IPS-20b (cell line): ENCODE measurements at regions not wholly inside any gene's neighbourhood (a gene's known extent, or its start where the extent isn't known, plus 50 kb on each side); places are given as distances from the start of the nearest gene placed in this dataset.
"Not testable (repeated sequence)": the region's sequence is repeated elsewhere in the genome, so short reads cannot be mapped to it uniquely, and the experiment has no call there.

Experiments
- H3K27ac ChIP-seq: one replicate; pipeline ENCODE4 v1.5.1; 2013; ENCODE audit warnings: low read length
- H3K27me3 ChIP-seq: 2 replicates; pipeline ENCODE4 v1.6.1; 2013; ENCODE audit warnings: mild to moderate bottlenecking, low read length, inconsistent platforms; ENCODE audit not compliant: insufficient read depth
- H3K36me3 ChIP-seq: 2 replicates; pipeline ENCODE4 v1.6.1; 2013; ENCODE audit warnings: low read depth, mild to moderate bottlenecking, inconsistent platforms, low read length, moderate library complexity; ENCODE audit not compliant: insufficient read depth
- H3K4me1 ChIP-seq: 2 replicates; pipeline ENCODE4 v1.6.1; 2013; ENCODE audit warnings: mild to moderate bottlenecking, control low read depth, inconsistent platforms, low read length, moderate library complexity; ENCODE audit not compliant: insufficient read depth
- H3K4me3 ChIP-seq: 2 replicates; pipeline ENCODE4 v1.5.1; 2013; ENCODE audit warnings: mild to moderate bottlenecking, low read length, inconsistent platforms
- H3K9ac ChIP-seq: 2 replicates; pipeline ENCODE4 v1.6.1; 2013; ENCODE audit warnings: low read depth, mild to moderate bottlenecking, inconsistent platforms, low read length, moderate library complexity
- H3K9me3 ChIP-seq: 2 replicates; pipeline ENCODE4 v1.6.1; 2013; ENCODE audit warnings: mild to moderate bottlenecking, low read depth, low read length, inconsistent platforms; ENCODE audit not compliant: insufficient read depth

DNA sequence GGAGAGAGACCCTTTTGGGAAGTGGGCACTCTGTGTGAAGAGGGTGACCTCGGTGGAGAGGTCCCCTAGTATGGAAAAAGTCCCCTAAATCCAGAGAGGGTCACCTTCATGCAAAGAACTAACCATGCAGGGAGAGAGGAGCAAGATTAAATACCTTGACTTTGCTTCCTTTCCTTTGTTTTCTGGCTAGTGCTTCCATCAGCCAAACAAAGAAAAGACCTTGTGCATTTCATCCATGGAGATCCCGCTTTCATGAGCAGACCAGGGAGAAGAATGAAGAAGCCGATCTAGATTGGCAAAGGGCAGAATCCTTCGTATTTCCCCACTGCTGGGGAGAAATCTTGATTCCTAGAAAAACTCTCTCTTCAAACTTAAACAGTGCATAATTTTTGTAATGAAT, 813.3 kb upstream of the CDH6 start:
- H3K9me3 ChIP-seq: no peaks in the 10 kb centered on the region
- H3K36me3 ChIP-seq: no peaks in the 10 kb centered on the region
- no peak overlapping the region for H3K9ac ChIP-seq
- H3K27ac ChIP-seq: no peak overlapping the region
- H3K4me3 ChIP-seq: no peak overlapping the region
- H3K4me1 ChIP-seq: no peaks in the 10 kb centered on the region
- no peaks in the 10 kb centered on the region for H3K27me3 ChIP-seq

DNA sequence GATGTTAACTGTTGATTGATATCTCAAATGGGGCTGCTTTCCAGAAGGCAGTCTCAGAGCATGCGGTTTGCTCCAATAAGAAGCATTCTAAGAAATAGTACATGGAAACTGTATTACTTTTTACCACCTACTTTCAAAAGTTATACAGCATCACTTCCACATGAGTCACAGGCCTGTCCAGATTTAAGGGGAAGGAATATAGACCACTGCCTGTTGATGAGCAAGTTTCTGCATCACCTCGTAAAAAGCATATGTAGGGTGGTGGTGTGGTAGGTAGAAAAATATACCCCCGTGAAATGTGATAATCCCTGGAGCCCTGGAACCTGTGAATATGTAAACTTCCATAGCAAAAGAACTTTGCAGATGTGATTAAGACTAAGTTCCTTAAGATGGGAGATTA, 816.6 kb upstream of the CDH6 start:
- Histone ChIP-seq H3K4me1 (no peaks in the 10 kb centered on the region), H3K27ac (no peak overlapping the region), H3K9me3 (no peaks in the 10 kb centered on the region), H3K9ac (no peak overlapping the region), H3K36me3 (no peaks in the 10 kb centered on the region), H3K27me3 (no peaks in the 10 kb centered on the region), H3K4me3 (no peak overlapping the region)

DNA sequence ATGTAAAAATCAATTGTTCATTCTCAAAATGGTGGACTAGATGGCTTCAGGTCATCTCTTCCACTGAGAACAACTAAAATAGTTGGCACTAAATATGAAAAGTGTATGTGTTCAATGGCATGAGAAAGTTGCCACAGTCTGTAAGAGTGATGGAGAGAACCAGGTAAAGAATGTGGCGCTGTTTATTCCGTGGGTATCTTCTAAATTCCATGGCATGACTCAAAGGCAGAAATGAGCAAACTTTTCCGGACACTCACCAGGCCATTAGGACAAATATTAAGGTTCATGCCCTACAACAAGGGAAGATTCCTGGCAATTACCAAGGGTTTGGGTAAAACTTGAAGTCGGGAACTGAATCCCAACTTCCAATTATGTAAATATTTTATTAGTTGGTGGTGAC, 825.4 kb upstream of the CDH6 start:
- no peaks in the 10 kb centered on the region for H3K4me1 ChIP-seq
- H3K27me3 ChIP-seq: no peaks in the 10 kb centered on the region
- H3K4me3 ChIP-seq: no peak overlapping the region
- H3K9me3 ChIP-seq: no peaks in the 10 kb centered on the region
- no peak overlapping the region for H3K27ac ChIP-seq
- no peak overlapping the region for H3K9ac ChIP-seq
- no peaks in the 10 kb centered on the region for H3K36me3 ChIP-seq

DNA sequence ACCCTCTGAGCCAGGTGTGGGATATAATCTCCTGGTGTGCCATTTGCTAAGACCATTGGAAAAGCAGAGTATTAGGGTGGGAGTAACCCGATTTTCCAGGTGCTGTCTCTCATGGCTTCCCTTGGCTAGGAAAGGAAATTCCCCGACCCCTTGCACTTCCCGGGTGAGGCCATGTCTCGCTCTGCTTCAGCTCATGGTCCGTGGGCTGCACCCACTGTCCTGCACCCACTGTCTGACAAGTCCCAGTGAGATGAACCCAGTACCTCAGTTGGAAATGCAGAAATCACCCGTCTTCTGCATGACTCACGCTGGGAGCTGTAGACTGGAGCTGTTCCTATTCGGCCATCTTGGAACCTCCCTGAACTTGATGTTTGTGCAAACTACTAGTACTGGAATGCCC, 828.5 kb upstream of the CDH6 start:
- H3K4me3 ChIP-seq, H3K36me3 ChIP-seq, H3K27me3 ChIP-seq, H3K4me1 ChIP-seq, H3K9me3 ChIP-seq, H3K27ac ChIP-seq, H3K9ac ChIP-seq: not testable (repeated sequence)

DNA sequence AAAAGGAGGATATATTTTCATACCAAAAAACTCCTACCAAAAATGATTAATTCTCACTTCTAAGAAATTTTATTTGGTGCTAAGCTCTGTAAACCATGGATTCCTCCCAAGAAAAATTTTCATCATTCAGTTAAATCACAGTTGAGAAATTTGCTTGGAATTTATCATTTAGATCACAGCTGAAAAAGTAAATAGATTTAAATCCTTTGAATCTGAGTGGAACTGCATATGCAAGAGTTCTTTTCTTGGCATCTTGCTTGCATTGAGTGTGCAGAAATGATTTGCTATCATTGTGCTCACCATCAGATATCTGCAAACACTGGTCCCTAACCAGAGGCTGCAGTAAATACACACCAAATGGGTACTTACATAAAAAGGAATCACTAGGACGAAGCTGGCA, 836.1 kb upstream of the CDH6 start:
- Histone ChIP-seq H3K4me1 (no peaks in the 10 kb centered on the region), H3K36me3 (no peaks in the 10 kb centered on the region), H3K4me3 (no peak overlapping the region), H3K9me3 (no peaks in the 10 kb centered on the region), H3K9ac (no peak overlapping the region), H3K27me3 (no peaks in the 10 kb centered on the region), H3K27ac (no peak overlapping the region)

DNA sequence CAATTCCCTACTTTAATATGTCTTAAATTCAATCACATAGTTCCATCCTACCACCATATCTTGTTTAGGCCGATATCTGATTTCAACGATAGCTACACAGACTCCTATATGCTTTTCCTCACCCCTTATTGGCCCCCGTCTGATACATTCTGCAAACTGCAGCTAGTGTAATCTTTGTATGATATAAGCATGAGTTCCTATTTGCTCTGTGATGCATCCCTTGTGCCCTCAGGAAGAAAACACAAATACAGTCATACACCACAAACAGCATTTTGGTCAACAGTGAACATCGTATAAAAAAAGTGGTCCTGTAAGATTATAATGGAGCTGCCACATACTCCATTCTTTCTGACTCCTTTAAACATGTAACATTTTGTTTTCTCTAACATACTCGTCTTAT, 837.8 kb upstream of the CDH6 start:
- no peak overlapping the region for H3K4me3 ChIP-seq
- no peak overlapping the region for H3K9ac ChIP-seq
- H3K27ac ChIP-seq: no peak overlapping the region
- H3K27me3 ChIP-seq: no peaks in the 10 kb centered on the region
- no peaks in the 10 kb centered on the region for H3K36me3 ChIP-seq
- H3K4me1 ChIP-seq: no peaks in the 10 kb centered on the region
- no peaks in the 10 kb centered on the region for H3K9me3 ChIP-seq

DNA sequence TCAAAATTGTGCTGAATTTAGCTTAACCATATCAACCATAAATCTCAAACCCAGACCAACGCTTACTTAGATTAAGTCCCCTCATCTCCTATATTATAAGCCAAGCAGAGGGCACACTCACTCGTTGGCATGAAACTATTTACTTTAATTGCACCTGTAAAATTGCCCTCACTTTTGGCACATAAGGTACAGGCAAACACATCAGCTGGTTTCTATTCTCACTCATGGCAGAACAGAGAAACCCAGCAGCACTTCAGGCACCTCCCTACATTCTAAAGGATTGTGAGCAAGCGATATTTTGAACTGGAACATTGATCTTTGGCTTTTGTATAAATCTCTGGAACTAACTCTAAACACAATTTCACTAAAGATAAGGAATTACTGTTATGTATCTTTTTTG, 845.6 kb upstream of the CDH6 start:
- Histone ChIP-seq H3K4me3 (no peak overlapping the region), H3K4me1 (no peaks in the 10 kb centered on the region), H3K27me3 (no peaks in the 10 kb centered on the region), H3K9me3 (no peaks in the 10 kb centered on the region), H3K36me3 (no peaks in the 10 kb centered on the region), H3K9ac (no peak overlapping the region), H3K27ac (no peak overlapping the region)

DNA sequence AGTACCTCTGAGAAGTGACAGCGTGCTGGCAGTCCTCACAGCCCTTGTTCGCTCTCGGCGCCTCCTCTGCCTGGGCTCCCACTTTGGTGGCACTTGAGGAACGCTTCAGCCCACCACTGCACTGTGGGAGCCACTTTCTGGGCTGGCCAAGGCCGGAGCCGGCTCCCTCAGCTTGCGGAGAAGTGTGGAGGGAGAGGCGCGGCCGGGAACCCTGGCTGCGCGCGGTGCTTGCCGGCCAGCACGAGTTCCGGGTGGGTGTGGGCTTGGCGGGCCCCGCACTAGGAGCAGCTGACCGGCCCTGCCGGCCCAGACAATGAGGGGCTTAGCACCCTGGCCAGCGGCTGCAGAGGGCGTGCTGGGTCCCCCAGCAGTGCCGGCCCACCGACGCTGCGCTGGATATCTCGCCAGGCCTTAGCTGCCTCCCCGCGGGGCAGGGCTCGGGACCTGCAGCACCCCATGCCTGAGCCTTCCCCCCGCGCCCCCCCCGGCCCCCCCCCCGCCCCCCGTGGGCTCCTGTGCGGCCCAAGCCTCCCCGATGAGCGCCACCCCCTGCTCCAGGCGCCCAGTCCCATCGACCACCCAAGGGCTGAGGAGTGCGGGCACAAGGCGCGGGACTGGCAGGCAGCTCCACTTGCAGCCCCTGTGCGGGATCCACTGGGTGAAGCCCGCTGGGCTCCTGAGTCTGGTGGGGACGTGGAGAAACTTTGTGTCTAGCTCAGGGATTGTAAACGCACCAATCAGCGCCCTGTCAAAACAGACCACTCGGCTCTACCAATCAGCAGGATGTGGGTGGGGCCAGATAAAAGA, 847.7 kb upstream of the CDH6 start:
- H3K36me3 ChIP-seq, H3K27me3 ChIP-seq, H3K9me3 ChIP-seq, H3K4me3 ChIP-seq, H3K9ac ChIP-seq, H3K4me1 ChIP-seq, H3K27ac ChIP-seq: not testable (repeated sequence)

DNA sequence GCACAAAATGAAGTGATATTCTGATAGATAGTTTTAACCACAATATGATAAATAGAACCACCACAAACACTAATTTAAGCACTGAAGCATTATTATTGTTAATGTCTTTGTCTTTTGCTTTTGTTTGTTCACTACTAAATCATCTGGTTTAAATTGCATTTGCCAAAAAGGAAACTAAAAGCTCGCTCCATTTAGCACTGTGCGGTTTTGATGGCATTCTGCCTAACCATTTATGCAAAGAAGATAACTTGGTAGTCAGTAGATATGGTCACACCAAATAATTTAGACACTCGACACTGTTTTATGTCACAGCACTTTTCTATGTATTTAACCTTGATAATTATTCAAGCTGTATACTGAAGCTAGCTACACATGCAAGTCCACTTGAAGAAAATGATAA, 849.8 kb upstream of the CDH6 start:
- Histone ChIP-seq H3K4me3 (no peak overlapping the region), H3K27ac (no peak overlapping the region), H3K36me3 (no peaks in the 10 kb centered on the region), H3K27me3 (no peaks in the 10 kb centered on the region), H3K9ac (no peak overlapping the region), H3K9me3 (no peaks in the 10 kb centered on the region), H3K4me1 (no peaks in the 10 kb centered on the region)

DNA sequence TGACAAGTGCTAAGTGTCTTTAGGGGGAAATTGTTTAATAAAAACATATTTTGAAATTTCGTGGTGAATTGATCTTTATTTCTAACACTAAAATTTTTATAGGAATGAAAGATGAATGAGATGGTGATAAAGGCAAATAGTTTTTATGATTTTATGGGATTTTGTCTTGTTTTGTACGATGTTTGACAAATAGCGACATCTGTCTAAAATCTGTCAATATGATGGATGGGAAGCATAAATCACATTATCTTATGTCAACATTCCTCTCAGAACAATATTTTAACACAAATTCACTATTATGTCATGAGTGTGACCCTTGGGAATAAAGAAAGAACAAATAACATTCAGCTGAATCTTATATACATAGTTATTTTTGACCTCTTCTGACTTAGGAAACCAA, 852.0 kb upstream of the CDH6 start:
- Histone ChIP-seq H3K27me3 (no peaks in the 10 kb centered on the region), H3K27ac (no peak overlapping the region), H3K9ac (no peak overlapping the region), H3K9me3 (no peaks in the 10 kb centered on the region), H3K36me3 (no peaks in the 10 kb centered on the region), H3K4me3 (no peak overlapping the region), H3K4me1 (no peaks in the 10 kb centered on the region)

DNA sequence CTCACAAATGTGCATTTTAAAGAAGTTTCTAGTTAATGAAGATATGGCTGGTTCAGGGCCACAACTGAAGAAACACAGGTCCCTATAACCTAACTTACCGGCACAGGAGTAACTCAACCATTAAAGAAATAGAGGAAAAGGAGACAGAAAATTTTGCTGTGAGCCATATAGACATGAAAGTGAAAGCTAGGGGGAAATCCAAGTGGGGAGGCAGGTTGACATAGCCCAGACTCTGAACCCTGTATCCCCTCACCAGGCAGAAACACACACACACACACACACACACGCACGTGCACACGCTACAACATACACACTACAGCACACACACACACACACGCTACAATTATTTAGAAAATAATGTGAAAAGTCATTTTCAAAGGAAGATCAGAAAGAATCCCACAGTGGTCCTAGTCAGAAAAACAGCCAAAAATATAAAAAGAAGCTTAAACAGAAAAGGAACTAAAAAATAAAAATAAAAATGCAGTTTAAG, 856.4 kb upstream of the CDH6 start:
- Histone ChIP-seq H3K9me3 (no peaks in the 10 kb centered on the region), H3K4me3 (no peak overlapping the region), H3K9ac (no peak overlapping the region), H3K4me1 (no peaks in the 10 kb centered on the region), H3K36me3 (no peaks in the 10 kb centered on the region), H3K27ac (no peak overlapping the region), H3K27me3 (no peaks in the 10 kb centered on the region)

DNA sequence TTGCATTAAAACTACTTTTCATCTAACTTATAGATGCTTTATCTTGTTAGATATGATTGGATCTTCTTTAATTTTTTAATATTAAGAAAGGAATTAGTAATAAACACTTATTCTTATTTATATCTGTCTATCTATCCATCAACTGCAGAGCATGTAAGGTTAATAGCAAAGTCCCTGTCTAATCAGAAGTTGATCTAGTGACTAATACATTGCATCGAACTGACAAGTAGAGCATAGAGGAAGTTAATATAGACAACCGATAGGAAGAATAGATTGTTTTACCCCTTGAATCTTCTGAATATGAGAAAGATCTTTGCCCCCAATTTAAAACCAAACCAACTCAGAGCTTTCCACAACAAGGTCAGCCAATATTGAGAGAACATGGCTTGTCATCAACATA, 862.0 kb upstream of the CDH6 start:
- no peak overlapping the region for H3K9ac ChIP-seq
- H3K4me1 ChIP-seq: no peaks in the 10 kb centered on the region
- no peak overlapping the region for H3K27ac ChIP-seq
- no peaks in the 10 kb centered on the region for H3K9me3 ChIP-seq
- H3K27me3 ChIP-seq: no peaks in the 10 kb centered on the region
- H3K36me3 ChIP-seq: no peaks in the 10 kb centered on the region
- H3K4me3 ChIP-seq: no peak overlapping the region
